Uterus (tissue), 2 donors: ENCODE measurements at regions not wholly inside any gene's neighbourhood (a gene's known extent, or its start where the extent isn't known, plus 50 kb on each side); places are given as distances from the start of the nearest gene placed in this dataset.

Experiments
- CTCF ChIP-seq, 4 experiments: fragments of 200-600 bp in 2 of 4; fragments of 450-650 bp in 2 of 4; sonication (generic) in 2 of 4; IDR thresholded peaks; one replicate each; pipeline ENCODE4 v1.5.1; 2016 to 2019; ENCODE audit warnings: antibody characterized with exemption in 4 of 4, mild to moderate bottlenecking in 2 of 4, moderate library complexity in 1 of 4
- POLR2A ChIP-seq, 2 donors: fragments of 450-650 bp; IDR thresholded peaks; one replicate each; pipeline ENCODE4 v1.6.1; 2016; ENCODE audit warnings: antibody characterized with exemption in 2 of 2, mild to moderate bottlenecking in 1 of 2, moderate library complexity in 1 of 2

DNA sequence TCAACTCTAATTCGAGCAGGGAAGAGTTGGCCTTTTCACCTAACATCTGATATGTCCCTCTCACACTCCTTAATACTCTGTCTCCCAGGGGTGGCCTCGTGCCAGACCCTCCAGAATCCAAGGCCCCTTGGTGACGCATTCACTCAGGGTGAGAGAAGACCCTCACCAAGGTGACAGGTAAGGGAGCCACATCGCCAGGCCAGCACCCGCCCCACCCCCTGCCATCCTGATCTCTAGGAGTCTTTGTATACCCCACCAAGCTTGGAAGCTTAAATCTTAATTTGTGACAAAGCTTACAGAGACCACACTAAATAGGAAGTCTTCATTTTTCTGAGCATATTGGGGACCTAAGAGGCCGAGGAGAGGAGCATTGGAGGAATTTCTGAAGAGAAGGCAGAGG is 286.1 kb downstream of the IRF8 start:
- TF ChIP-seq CTCF (IDR thresholded peaks at IDR 0.05), result no peak
- no peak for TF ChIP-seq POLR2A (IDR thresholded peaks at IDR 0.05)
